ENCODE measurements at regions not wholly inside any gene's neighbourhood (a gene's known extent, or its start where the extent isn't known, plus 50 kb on each side); places are given as distances from the start of the nearest gene placed in this dataset.

DNA sequence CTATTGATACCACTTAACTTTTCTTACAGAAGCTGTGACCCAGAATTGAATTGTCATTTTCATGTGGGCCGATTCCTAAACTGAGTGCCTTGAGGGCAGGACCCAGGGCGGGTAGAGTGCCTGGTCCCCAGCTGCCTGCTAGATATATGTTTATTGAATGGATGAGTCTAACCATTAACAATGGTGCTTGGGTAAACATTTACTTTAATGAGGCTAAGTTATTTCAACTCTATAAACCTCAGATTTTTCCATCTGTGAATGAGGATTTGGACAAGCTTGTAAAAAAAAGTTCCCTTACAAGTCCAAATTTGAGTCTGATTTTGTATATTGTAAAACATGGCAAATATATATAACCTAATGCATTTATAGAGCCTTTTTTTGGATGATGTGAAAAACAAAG is 181.8 kb upstream of the ELL2 start:
- H3K27me3 ChIP-seq (ENCODE audit: control insufficient read depth in 1 of 2, insufficient read depth in 1 of 2, low read length in 2 of 2): no peaks in the 10 kb centered on the region
- H2BK12ac ChIP-seq (ENCODE audit: low read length in 2 of 2): peak overlapping the region in 1 of 2 experiments; percentile 42
- H3K36me3 ChIP-seq (ENCODE audit: control insufficient read depth in 1 of 2, insufficient read depth in 2 of 2, low read depth in 1 of 2, low read length in 2 of 2): no peaks in the 10 kb centered on the region
- H3K4me3 ChIP-seq (ENCODE audit: insufficient read depth in 1 of 2, low read depth in 1 of 2, low read length in 2 of 2): no peak overlapping the region
- H3K79me1 ChIP-seq (replicated peaks; ENCODE audit: low read length, poor library complexity, severe bottlenecking): no peaks in the 10 kb centered on the region
- no peak overlapping the region for H3K4me2 ChIP-seq (ENCODE audit: low read length, poor library complexity, severe bottlenecking)
- H3K4ac ChIP-seq (ENCODE audit: low read depth in 1 of 2, low read length in 2 of 2): peak overlapping the region in 1 of 2 experiments; percentile 50
- H2AFZ ChIP-seq (ENCODE audit: low read depth, low read length): no peak overlapping the region
- H4K8ac ChIP-seq (ENCODE audit: low read length): no peak overlapping the region
- no peaks in the 10 kb centered on the region for H3K9me3 ChIP-seq (ENCODE audit: control insufficient read depth, low read length)
- WGBS: 31% methylated on average over 2 of the region's 2 CpGs
- no peak overlapping the region for H2BK15ac ChIP-seq (ENCODE audit: low read depth, poor library complexity, severe bottlenecking)
- peak; percentile 61 for DNase-seq
- no peak overlapping the region for H3K27ac ChIP-seq (ENCODE audit: low read length, poor library complexity, severe bottlenecking)
- H2BK120ac ChIP-seq (ENCODE audit: low read depth, low read length): no peak overlapping the region
- H3K18ac ChIP-seq (ENCODE audit: low read depth in 1 of 2, low read length in 2 of 2): peak overlapping the region in 1 of 2 experiments; percentile 11
- no peak overlapping the region for H3K23ac ChIP-seq (ENCODE audit: low read length in 2 of 2)
- no peak overlapping the region for H2BK5ac ChIP-seq (ENCODE audit: low read depth, low read length, poor library complexity, severe bottlenecking)
- H2AK5ac ChIP-seq (ENCODE audit: low read length, severe bottlenecking): no peak overlapping the region
- H3K4me1 ChIP-seq (ENCODE audit: control insufficient read depth, insufficient read depth, low read depth, low read length): no peaks in the 10 kb centered on the region
- H3K14ac ChIP-seq (ENCODE audit: low read length in 2 of 2): no peak overlapping the region
- peak overlapping the region; percentile 20 for H3K9ac ChIP-seq (ENCODE audit: low read length)
- H4K91ac ChIP-seq (ENCODE audit: low read length): no peak overlapping the region

GRCh38 chr5:96142786-96143434 is 181.3 kb upstream of the ELL2 start:
- Histone ChIP-seq H2BK15ac (ENCODE audit: low read depth, poor library complexity, severe bottlenecking) (no peak overlapping the region), H2AFZ (ENCODE audit: low read depth, low read length) (no peak overlapping the region), H3K23ac (ENCODE audit: low read length in 2 of 2) (no peak overlapping the region), H3K27ac (ENCODE audit: low read length, poor library complexity, severe bottlenecking) (no peak overlapping the region), H3K79me1 (replicated peaks; ENCODE audit: low read length, poor library complexity, severe bottlenecking) (no peaks in the 10 kb centered on the region), H2BK5ac (ENCODE audit: low read depth, low read length, poor library complexity, severe bottlenecking) (no peak overlapping the region), H2AK5ac (ENCODE audit: low read length, severe bottlenecking) (no peak overlapping the region), H3K4me1 (ENCODE audit: control insufficient read depth, insufficient read depth, low read depth, low read length) (no peaks in the 10 kb centered on the region), H2BK120ac (ENCODE audit: low read depth, low read length) (no peak overlapping the region), H3K4me3 (ENCODE audit: insufficient read depth in 1 of 2, low read depth in 1 of 2, low read length in 2 of 2) (no peak overlapping the region), H3K9me3 (ENCODE audit: control insufficient read depth, low read length) (no peaks in the 10 kb centered on the region), H4K91ac (ENCODE audit: low read length) (no peak overlapping the region), H3K36me3 (ENCODE audit: control insufficient read depth in 1 of 2, insufficient read depth in 2 of 2, low read depth in 1 of 2, low read length in 2 of 2) (no peaks in the 10 kb centered on the region), H4K8ac (ENCODE audit: low read length) (no peak overlapping the region), H2BK12ac (ENCODE audit: low read length in 2 of 2) (peak overlapping the region in 1 of 2 experiments; percentile 42), H3K4ac (ENCODE audit: low read depth in 1 of 2, low read length in 2 of 2) (peak overlapping the region in 1 of 2 experiments; percentile 50), H3K27me3 (ENCODE audit: control insufficient read depth in 1 of 2, insufficient read depth in 1 of 2, low read length in 2 of 2) (no peaks in the 10 kb centered on the region), H3K9ac (ENCODE audit: low read length) (peak overlapping the region; percentile 20), H3K4me2 (ENCODE audit: low read length, poor library complexity, severe bottlenecking) (no peak overlapping the region), H3K18ac (ENCODE audit: low read depth in 1 of 2, low read length in 2 of 2) (peak overlapping the region in 1 of 2 experiments; percentile 11), H3K14ac (ENCODE audit: low read length in 2 of 2) (no peak overlapping the region)
- peak; percentile 69 for DNase-seq
- WGBS: 60% methylated on average over 1 of the region's 3 CpGs

DNA sequence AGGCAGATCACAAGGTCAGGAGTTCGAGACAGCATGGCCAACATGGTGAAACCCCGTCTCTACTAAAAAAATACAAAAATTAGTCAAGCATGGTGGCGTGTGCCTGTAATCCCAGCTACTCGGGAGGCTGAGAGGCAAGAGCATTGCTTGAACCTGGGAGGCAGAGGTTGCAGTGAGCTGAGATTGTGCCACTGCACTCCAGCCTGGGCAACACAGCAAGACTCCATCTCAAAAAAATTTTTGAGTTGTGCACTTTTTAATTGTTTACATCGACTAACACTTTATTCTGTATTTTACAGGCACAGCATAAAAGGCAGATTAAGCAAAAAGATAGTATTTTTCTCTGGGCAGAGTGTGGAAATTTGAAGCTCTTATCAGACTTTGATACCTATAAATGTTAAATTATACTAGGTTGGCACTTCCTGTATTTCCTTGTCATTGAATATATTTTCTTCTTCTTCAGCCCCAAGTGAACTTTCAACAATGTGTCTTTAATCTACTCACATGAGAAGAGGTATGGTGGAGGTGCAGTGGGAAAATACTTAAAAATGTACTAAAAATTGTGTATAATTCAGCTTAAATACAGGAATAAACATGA is 180.6 kb upstream of the ELL2 start:
- Histone ChIP-seq H3K36me3 (ENCODE audit: control insufficient read depth in 1 of 2, insufficient read depth in 2 of 2, low read depth in 1 of 2, low read length in 2 of 2) (no peaks in the 10 kb centered on the region), H2AK5ac (ENCODE audit: low read length, severe bottlenecking) (no peak overlapping the region), H3K9me3 (ENCODE audit: control insufficient read depth, low read length) (no peaks in the 10 kb centered on the region), H4K8ac (ENCODE audit: low read length) (no peak overlapping the region), H2BK120ac (ENCODE audit: low read depth, low read length) (no peak overlapping the region), H3K4me2 (ENCODE audit: low read length, poor library complexity, severe bottlenecking) (no peak overlapping the region), H3K14ac (ENCODE audit: low read length in 2 of 2) (no peak overlapping the region), H2BK12ac (ENCODE audit: low read length in 2 of 2) (no peak overlapping the region), H2AFZ (ENCODE audit: low read depth, low read length) (no peak overlapping the region), H3K79me1 (replicated peaks; ENCODE audit: low read length, poor library complexity, severe bottlenecking) (no peaks in the 10 kb centered on the region), H2BK5ac (ENCODE audit: low read depth, low read length, poor library complexity, severe bottlenecking) (no peak overlapping the region), H3K27ac (ENCODE audit: low read length, poor library complexity, severe bottlenecking) (no peak overlapping the region), H3K4ac (ENCODE audit: low read depth in 1 of 2, low read length in 2 of 2) (no peak overlapping the region), H3K9ac (ENCODE audit: low read length) (no peak overlapping the region), H2BK15ac (ENCODE audit: low read depth, poor library complexity, severe bottlenecking) (no peak overlapping the region), H3K27me3 (ENCODE audit: control insufficient read depth in 1 of 2, insufficient read depth in 1 of 2, low read length in 2 of 2) (no peaks in the 10 kb centered on the region), H3K4me1 (ENCODE audit: control insufficient read depth, insufficient read depth, low read depth, low read length) (no peaks in the 10 kb centered on the region), H3K4me3 (ENCODE audit: insufficient read depth in 1 of 2, low read depth in 1 of 2, low read length in 2 of 2) (no peak overlapping the region), H3K18ac (ENCODE audit: low read depth in 1 of 2, low read length in 2 of 2) (no peak overlapping the region), H4K91ac (ENCODE audit: low read length) (no peak overlapping the region), H3K23ac (ENCODE audit: low read length in 2 of 2) (no peak overlapping the region)
- DNase-seq: no peak
- WGBS: 100% methylated on average over 3 of the region's 5 CpGs

- H3K27ac ChIP-seq (ENCODE audit: low read length, poor library complexity, severe bottlenecking): no peak overlapping the region
- no peaks in the 10 kb centered on the region for H3K79me1 ChIP-seq (replicated peaks; ENCODE audit: low read length, poor library complexity, severe bottlenecking)
- no peak overlapping the region for H2BK12ac ChIP-seq (ENCODE audit: low read length in 2 of 2)
- no peak overlapping the region for H2BK120ac ChIP-seq (ENCODE audit: low read depth, low read length)
- no peak overlapping the region for H2AK5ac ChIP-seq (ENCODE audit: low read length, severe bottlenecking)
- no peak overlapping the region for H3K9ac ChIP-seq (ENCODE audit: low read length)
- H2BK5ac ChIP-seq (ENCODE audit: low read depth, low read length, poor library complexity, severe bottlenecking): no peak overlapping the region
- H3K4ac ChIP-seq (ENCODE audit: low read depth in 1 of 2, low read length in 2 of 2): no peak overlapping the region
- H3K23ac ChIP-seq (ENCODE audit: low read length in 2 of 2): no peak overlapping the region
- no peak overlapping the region for H2AFZ ChIP-seq (ENCODE audit: low read depth, low read length)
- no peak overlapping the region for H3K18ac ChIP-seq (ENCODE audit: low read depth in 1 of 2, low read length in 2 of 2)
- H3K14ac ChIP-seq (ENCODE audit: low read length in 2 of 2): no peak overlapping the region
- no peak overlapping the region for H4K91ac ChIP-seq (ENCODE audit: low read length)
- H3K4me3 ChIP-seq (ENCODE audit: insufficient read depth in 1 of 2, low read depth in 1 of 2, low read length in 2 of 2): no peak overlapping the region
- WGBS: 79% methylated on average over 3 of the region's 4 CpGs
- no peaks in the 10 kb centered on the region for H3K27me3 ChIP-seq (ENCODE audit: control insufficient read depth in 1 of 2, insufficient read depth in 1 of 2, low read length in 2 of 2)
- no peaks in the 10 kb centered on the region for H3K36me3 ChIP-seq (ENCODE audit: control insufficient read depth in 1 of 2, insufficient read depth in 2 of 2, low read depth in 1 of 2, low read length in 2 of 2)
- no peak overlapping the region for H2BK15ac ChIP-seq (ENCODE audit: low read depth, poor library complexity, severe bottlenecking)
- no peaks in the 10 kb centered on the region for H3K4me1 ChIP-seq (ENCODE audit: control insufficient read depth, insufficient read depth, low read depth, low read length)
- no peak overlapping the region for H4K8ac ChIP-seq (ENCODE audit: low read length)
- H3K9me3 ChIP-seq (ENCODE audit: control insufficient read depth, low read length): no peaks in the 10 kb centered on the region
- DNase-seq: peak; percentile 59
- no peak overlapping the region for H3K4me2 ChIP-seq (ENCODE audit: low read length, poor library complexity, severe bottlenecking)
Observed at GRCh38 chr5:96141749-96142148, 180.1 kb upstream of the ELL2 start.
